IPS-20b (cell line): ENCODE measurements at regions not wholly inside any gene's neighbourhood (a gene's known extent, or its start where the extent isn't known, plus 50 kb on each side); places are given as distances from the start of the nearest gene placed in this dataset.
"Not testable (repeated sequence)": the region's sequence is repeated elsewhere in the genome, so short reads cannot be mapped to it uniquely, and the experiment has no call there.

Experiments used
- H3K27ac ChIP-seq: one replicate; pipeline ENCODE4 v1.5.1; 2013; ENCODE audit warnings: low read length
- H3K27me3 ChIP-seq: 2 replicates; pipeline ENCODE4 v1.6.1; 2013; ENCODE audit warnings: mild to moderate bottlenecking, low read length, inconsistent platforms; ENCODE audit not compliant: insufficient read depth
- H3K36me3 ChIP-seq: 2 replicates; pipeline ENCODE4 v1.6.1; 2013; ENCODE audit warnings: low read depth, mild to moderate bottlenecking, inconsistent platforms, low read length, moderate library complexity; ENCODE audit not compliant: insufficient read depth
- H3K4me1 ChIP-seq: 2 replicates; pipeline ENCODE4 v1.6.1; 2013; ENCODE audit warnings: mild to moderate bottlenecking, control low read depth, inconsistent platforms, low read length, moderate library complexity; ENCODE audit not compliant: insufficient read depth
- H3K4me3 ChIP-seq: 2 replicates; pipeline ENCODE4 v1.5.1; 2013; ENCODE audit warnings: mild to moderate bottlenecking, low read length, inconsistent platforms
- H3K9ac ChIP-seq: 2 replicates; pipeline ENCODE4 v1.6.1; 2013; ENCODE audit warnings: low read depth, mild to moderate bottlenecking, inconsistent platforms, low read length, moderate library complexity
- H3K9me3 ChIP-seq: 2 replicates; pipeline ENCODE4 v1.6.1; 2013; ENCODE audit warnings: mild to moderate bottlenecking, low read depth, low read length, inconsistent platforms; ENCODE audit not compliant: insufficient read depth

- H3K9me3 ChIP-seq, H3K27me3 ChIP-seq, H3K27ac ChIP-seq, H3K4me1 ChIP-seq, H3K4me3 ChIP-seq, H3K9ac ChIP-seq, H3K36me3 ChIP-seq: not testable (repeated sequence)
These were observed 50.8 kb upstream of the GRIN2B start for GRCh38 chr12:14032191-14032590.

GRCh38 chr12:14043776-14044175 lies 62.4 kb upstream of the GRIN2B start:
- no peaks in the 10 kb centered on the region for H3K36me3 ChIP-seq
- no peak overlapping the region for H3K9ac ChIP-seq
- H3K9me3 ChIP-seq = no peaks in the 10 kb centered on the region
- no peaks in the 10 kb centered on the region for H3K4me1 ChIP-seq
- H3K4me3 ChIP-seq = no peak overlapping the region
- H3K27ac ChIP-seq = no peak overlapping the region
- H3K27me3 ChIP-seq = no peaks in the 10 kb centered on the region

- Histone ChIP-seq H3K27me3 (no peaks in the 10 kb centered on the region), H3K36me3 (no peaks in the 10 kb centered on the region), H3K9me3 (no peaks in the 10 kb centered on the region), H3K27ac (no peak overlapping the region), H3K4me1 (no peaks in the 10 kb centered on the region), H3K9ac (no peak overlapping the region), H3K4me3 (no peak overlapping the region)
These were observed 67.6 kb upstream of the GRIN2B start for GRCh38 chr12:14048941-14049545.

- H3K27me3 ChIP-seq = no peaks in the 10 kb centered on the region
- no peak overlapping the region for H3K27ac ChIP-seq
- H3K36me3 ChIP-seq = no peaks in the 10 kb centered on the region
- no peak overlapping the region for H3K4me3 ChIP-seq
- H3K9ac ChIP-seq = no peak overlapping the region
- no peaks in the 10 kb centered on the region for H3K9me3 ChIP-seq
- H3K4me1 ChIP-seq = no peaks in the 10 kb centered on the region
These were observed 76.5 kb upstream of the GRIN2B start for GRCh38 chr12:14057895-14058294.

GRCh38 chr12:14058717-14059116 lies 77.3 kb upstream of the GRIN2B start:
- Histone ChIP-seq H3K9ac (no peak overlapping the region), H3K4me1 (no peaks in the 10 kb centered on the region), H3K36me3 (no peaks in the 10 kb centered on the region), H3K27ac (no peak overlapping the region), H3K27me3 (no peaks in the 10 kb centered on the region), H3K4me3 (no peak overlapping the region), H3K9me3 (no peaks in the 10 kb centered on the region)

GRCh38 chr12:14059548-14059947 lies 78.1 kb upstream of the GRIN2B start:
- Histone ChIP-seq H3K27ac (no peak overlapping the region), H3K4me1 (no peaks in the 10 kb centered on the region), H3K27me3 (no peaks in the 10 kb centered on the region), H3K9ac (no peak overlapping the region), H3K9me3 (no peaks in the 10 kb centered on the region), H3K4me3 (no peak overlapping the region), H3K36me3 (no peaks in the 10 kb centered on the region)

GRCh38 chr12:14065616-14066015 lies 84.2 kb upstream of the GRIN2B start:
- Histone ChIP-seq H3K4me3 (no peak overlapping the region), H3K36me3 (no peaks in the 10 kb centered on the region), H3K9ac (no peak overlapping the region), H3K9me3 (no peaks in the 10 kb centered on the region), H3K4me1 (no peaks in the 10 kb centered on the region; the same call in 1 of the 2 replicates), H3K27ac (no peak overlapping the region), H3K27me3 (no peaks in the 10 kb centered on the region)

- Histone ChIP-seq H3K27me3 (no peaks in the 10 kb centered on the region), H3K4me1 (no peaks in the 10 kb centered on the region; the same call in 1 of the 2 replicates), H3K9ac (no peak overlapping the region), H3K4me3 (no peak overlapping the region), H3K36me3 (no peaks in the 10 kb centered on the region), H3K9me3 (no peaks in the 10 kb centered on the region), H3K27ac (no peak overlapping the region)
These were observed 84.6 kb upstream of the GRIN2B start for GRCh38 chr12:14066021-14066420.

- Histone ChIP-seq H3K4me3 (no peak overlapping the region), H3K36me3 (no peaks in the 10 kb centered on the region), H3K9ac (no peak overlapping the region), H3K27me3 (no peaks in the 10 kb centered on the region), H3K9me3 (no peaks in the 10 kb centered on the region), H3K27ac (no peak overlapping the region), H3K4me1 (no peaks in the 10 kb centered on the region; the same call in 1 of the 2 replicates)
These were observed 87.6 kb upstream of the GRIN2B start for GRCh38 chr12:14068961-14069360.

GRCh38 chr12:14071833-14072232 lies 90.4 kb upstream of the GRIN2B start:
- H3K4me1 ChIP-seq = no peaks in the 10 kb centered on the region
- no peaks in the 10 kb centered on the region for H3K9me3 ChIP-seq
- no peaks in the 10 kb centered on the region for H3K27me3 ChIP-seq
- no peaks in the 10 kb centered on the region for H3K36me3 ChIP-seq
- no peak overlapping the region for H3K4me3 ChIP-seq
- no peak overlapping the region for H3K27ac ChIP-seq
- no peak overlapping the region for H3K9ac ChIP-seq

GRCh38 chr12:14072987-14073386 lies 91.6 kb upstream of the GRIN2B start:
- H3K9me3 ChIP-seq = no peaks in the 10 kb centered on the region
- H3K4me3 ChIP-seq = no peak overlapping the region
- H3K9ac ChIP-seq = no peak overlapping the region
- no peak overlapping the region for H3K27ac ChIP-seq
- H3K27me3 ChIP-seq = no peaks in the 10 kb centered on the region
- no peaks in the 10 kb centered on the region for H3K36me3 ChIP-seq
- no peaks in the 10 kb centered on the region for H3K4me1 ChIP-seq

- no peak overlapping the region for H3K9ac ChIP-seq
- no peak overlapping the region for H3K27ac ChIP-seq
- no peaks in the 10 kb centered on the region for H3K27me3 ChIP-seq
- no peaks in the 10 kb centered on the region for H3K9me3 ChIP-seq
- no peaks in the 10 kb centered on the region for H3K36me3 ChIP-seq
- H3K4me3 ChIP-seq = no peak overlapping the region
- H3K4me1 ChIP-seq = no peaks in the 10 kb centered on the region
These were observed 94.5 kb upstream of the GRIN2B start for GRCh38 chr12:14075797-14076393.
